NCI-H128 (cell line): ENCODE measurements at regions not wholly inside any gene's neighbourhood (a gene's known extent, or its start where the extent isn't known, plus 50 kb on each side); places are given as distances from the start of the nearest gene placed in this dataset.
"Not testable (repeated sequence)": the region's sequence is repeated elsewhere in the genome, so short reads cannot be mapped to it uniquely, and the experiment has no call there.

ENCODE experiments used
- DNase-seq: peaks from one replicate; lab custom pipeline; 2025; ENCODE audit not compliant: unreplicated experiment; lab: John Stamatoyannopoulos, UW

GRCh38 chr14:71753976-71754375, 178.3 kb upstream of the RGS6 start:
- DNase-seq = no peak

GRCh38 chr14:71754422-71755095, 177.7 kb upstream of the RGS6 start:
- no peak for DNase-seq

GRCh38 chr14:71758229-71758951, 173.8 kb upstream of the RGS6 start:
- no peak for DNase-seq

- no peak for DNase-seq
These were observed 169.7 kb upstream of the RGS6 start for GRCh38 chr14:71762575-71762974.

GRCh38 chr14:71764701-71765382, 167.4 kb upstream of the RGS6 start:
- DNase-seq = no peak

GRCh38 chr14:71765505-71765904, 166.7 kb upstream of the RGS6 start:
- no peak for DNase-seq

GRCh38 chr14:71770431-71770830, 161.8 kb upstream of the RGS6 start:
- no peak for DNase-seq

GRCh38 chr14:71771421-71771820, 160.8 kb upstream of the RGS6 start:
- not testable (repeated sequence) for DNase-seq

- DNase-seq = not testable (repeated sequence)
These were observed 160.2 kb upstream of the RGS6 start for GRCh38 chr14:71771996-71772395.

- no peak for DNase-seq
These were observed 158.2 kb upstream of the RGS6 start for GRCh38 chr14:71773898-71774481.

GRCh38 chr14:71776471-71777360, 155.5 kb upstream of the RGS6 start:
- no peak for DNase-seq

GRCh38 chr14:71780075-71780474, 152.2 kb upstream of the RGS6 start:
- no peak for DNase-seq

GRCh38 chr14:71780822-71781221, 151.4 kb upstream of the RGS6 start:
- DNase-seq = no peak

GRCh38 chr14:71783088-71783487, 149.1 kb upstream of the RGS6 start:
- no peak for DNase-seq

- DNase-seq = no peak
These were observed 148.4 kb upstream of the RGS6 start for GRCh38 chr14:71783786-71784185.

- no peak for DNase-seq
These were observed 143.2 kb upstream of the RGS6 start for GRCh38 chr14:71789005-71789404.

- no peak for DNase-seq
These were observed 132.4 kb upstream of the RGS6 start for GRCh38 chr14:71799841-71800240.

- DNase-seq = no peak
These were observed 131.4 kb upstream of the RGS6 start for GRCh38 chr14:71800878-71801277.

- DNase-seq = no peak
These were observed 128.5 kb upstream of the RGS6 start for GRCh38 chr14:71803539-71804260.

- no peak for DNase-seq
These were observed 127.2 kb upstream of the RGS6 start for GRCh38 chr14:71804992-71805391.
